ENCODE measurements at regions not wholly inside any gene's neighbourhood (a gene's known extent, or its start where the extent isn't known, plus 50 kb on each side); places are given as distances from the start of the nearest gene placed in this dataset.

- H3K27me3 ChIP-seq (ENCODE audit: insufficient read depth, low read depth, low read length): no peaks in the 10 kb centered on the region
- no peaks in the 10 kb centered on the region for H3F3A ChIP-seq (ENCODE audit: insufficient read depth, low read length, poor library complexity, severe bottlenecking)
- TF ChIP-seq SMC3 (conservative IDR thresholded peaks at IDR 0.05; ENCODE audit: poor library complexity) (no peak), RAD21 (conservative IDR thresholded peaks at IDR 0.05) (no peak), TAF1 (IDR thresholded peaks at IDR 0.05; ENCODE audit: low read depth) (no peak), EZH2 (IDR thresholded peaks at IDR 0.05; ENCODE audit: borderline replicate concordance, insufficient read depth, low read length, poor library complexity, severe bottlenecking) (no peak), POLR2AphosphoS5 (IDR thresholded peaks at IDR 0.05) (no peak), CTCF (IDR thresholded peaks at IDR 0.05; ENCODE audit: poor library complexity, severe bottlenecking) (no peak), MXI1 (conservative IDR thresholded peaks at IDR 0.05; ENCODE audit: poor library complexity, severe bottlenecking) (no peak), REST (IDR thresholded peaks at IDR 0.05; ENCODE audit: borderline replicate concordance) (no peak), EP300 (conservative IDR thresholded peaks at IDR 0.05; ENCODE audit: poor library complexity, severe bottlenecking) (no peak)
- H4K20me1 ChIP-seq (ENCODE audit: insufficient read depth): no peaks in the 10 kb centered on the region
- no peak overlapping the region for H3K4me3 ChIP-seq (ENCODE audit: low read length)
- H2AFZ ChIP-seq (ENCODE audit: low read depth, low read length): no peak overlapping the region
- no peak overlapping the region for H3K9ac ChIP-seq (ENCODE audit: low read length)
- H3K9me2 ChIP-seq (ENCODE audit: insufficient read depth, low read length): no peaks in the 10 kb centered on the region
- no peaks in the 10 kb centered on the region for H3K9me3 ChIP-seq (ENCODE audit: low read length)
- H3K79me2 ChIP-seq (replicated peaks; ENCODE audit: insufficient read depth, low read length): no peaks in the 10 kb centered on the region
- no peak overlapping the region for H3K27ac ChIP-seq (ENCODE audit: low read length)
- no peak overlapping the region for H3K4me2 ChIP-seq (ENCODE audit: low read length)
- no peaks in the 10 kb centered on the region for H3K36me3 ChIP-seq (ENCODE audit: insufficient read depth, low read length)
These were observed 446.2 kb upstream of the TRPC7 start for GRCh38 chr5:136811551-136811950.

- H3K79me2 ChIP-seq (replicated peaks; ENCODE audit: insufficient read depth, low read length): no peaks in the 10 kb centered on the region
- H3K36me3 ChIP-seq (ENCODE audit: insufficient read depth, low read length): no peaks in the 10 kb centered on the region
- H2AFZ ChIP-seq (ENCODE audit: low read depth, low read length): no peak overlapping the region
- H3F3A ChIP-seq (ENCODE audit: insufficient read depth, low read length, poor library complexity, severe bottlenecking): no peaks in the 10 kb centered on the region
- H3K27me3 ChIP-seq (ENCODE audit: insufficient read depth, low read depth, low read length): no peaks in the 10 kb centered on the region
- H3K27ac ChIP-seq (ENCODE audit: low read length): no peak overlapping the region
- H3K4me3 ChIP-seq (ENCODE audit: low read length): no peak overlapping the region
- no peak overlapping the region for H3K9ac ChIP-seq (ENCODE audit: low read length)
- TF ChIP-seq POLR2AphosphoS5 (IDR thresholded peaks at IDR 0.05) (no peak), EP300 (conservative IDR thresholded peaks at IDR 0.05; ENCODE audit: poor library complexity, severe bottlenecking) (no peak)
- H4K20me1 ChIP-seq (ENCODE audit: insufficient read depth): no peaks in the 10 kb centered on the region
- H3K9me2 ChIP-seq (ENCODE audit: insufficient read depth, low read length): no peaks in the 10 kb centered on the region
- H3K4me2 ChIP-seq (ENCODE audit: low read length): no peak overlapping the region
- no peaks in the 10 kb centered on the region for H3K9me3 ChIP-seq (ENCODE audit: low read length)
These were observed 445.7 kb upstream of the TRPC7 start for GRCh38 chr5:136811086-136811485.

- H3F3A ChIP-seq (ENCODE audit: insufficient read depth, low read length, poor library complexity, severe bottlenecking): no peaks in the 10 kb centered on the region
- H3K4me3 ChIP-seq (ENCODE audit: low read length): no peak overlapping the region
- H3K27me3 ChIP-seq (ENCODE audit: insufficient read depth, low read depth, low read length): no peaks in the 10 kb centered on the region
- H3K4me2 ChIP-seq (ENCODE audit: low read length): no peak overlapping the region
- H3K9ac ChIP-seq (ENCODE audit: low read length): no peak overlapping the region
- no peaks in the 10 kb centered on the region for H4K20me1 ChIP-seq (ENCODE audit: insufficient read depth)
- no peak overlapping the region for H3K27ac ChIP-seq (ENCODE audit: low read length)
- no peaks in the 10 kb centered on the region for H3K36me3 ChIP-seq (ENCODE audit: insufficient read depth, low read length)
- H3K9me3 ChIP-seq (ENCODE audit: low read length): no peaks in the 10 kb centered on the region
- no peaks in the 10 kb centered on the region for H3K9me2 ChIP-seq (ENCODE audit: insufficient read depth, low read length)
- no peaks in the 10 kb centered on the region for H3K79me2 ChIP-seq (replicated peaks; ENCODE audit: insufficient read depth, low read length)
- no peak for TF ChIP-seq CTCF (IDR thresholded peaks at IDR 0.05; ENCODE audit: poor library complexity, severe bottlenecking)
- no peak for TF ChIP-seq SMC3 (conservative IDR thresholded peaks at IDR 0.05; ENCODE audit: poor library complexity)
- TF ChIP-seq TAF1 (IDR thresholded peaks at IDR 0.05; ENCODE audit: low read depth): no peak
- no peak for TF ChIP-seq EP300 (conservative IDR thresholded peaks at IDR 0.05; ENCODE audit: poor library complexity, severe bottlenecking)
- no peak for TF ChIP-seq RAD21 (conservative IDR thresholded peaks at IDR 0.05)
- TF ChIP-seq POLR2AphosphoS5 (IDR thresholded peaks at IDR 0.05): no peak
- no peak for TF ChIP-seq REST (IDR thresholded peaks at IDR 0.05; ENCODE audit: borderline replicate concordance)
- no peak for TF ChIP-seq EZH2 (IDR thresholded peaks at IDR 0.05; ENCODE audit: borderline replicate concordance, insufficient read depth, low read length, poor library complexity, severe bottlenecking)
- TF ChIP-seq MXI1 (conservative IDR thresholded peaks at IDR 0.05; ENCODE audit: poor library complexity, severe bottlenecking): no peak
- H2AFZ ChIP-seq (ENCODE audit: low read depth, low read length): no peak overlapping the region
These were observed 445.0 kb upstream of the TRPC7 start for GRCh38 chr5:136810261-136810801.

Measured in neural cell (in vitro differentiated cells).